ENCODE measurements at regions not wholly inside any gene's neighbourhood (a gene's known extent, or its start where the extent isn't known, plus 50 kb on each side); places are given as distances from the start of the nearest gene placed in this dataset.

DNA sequence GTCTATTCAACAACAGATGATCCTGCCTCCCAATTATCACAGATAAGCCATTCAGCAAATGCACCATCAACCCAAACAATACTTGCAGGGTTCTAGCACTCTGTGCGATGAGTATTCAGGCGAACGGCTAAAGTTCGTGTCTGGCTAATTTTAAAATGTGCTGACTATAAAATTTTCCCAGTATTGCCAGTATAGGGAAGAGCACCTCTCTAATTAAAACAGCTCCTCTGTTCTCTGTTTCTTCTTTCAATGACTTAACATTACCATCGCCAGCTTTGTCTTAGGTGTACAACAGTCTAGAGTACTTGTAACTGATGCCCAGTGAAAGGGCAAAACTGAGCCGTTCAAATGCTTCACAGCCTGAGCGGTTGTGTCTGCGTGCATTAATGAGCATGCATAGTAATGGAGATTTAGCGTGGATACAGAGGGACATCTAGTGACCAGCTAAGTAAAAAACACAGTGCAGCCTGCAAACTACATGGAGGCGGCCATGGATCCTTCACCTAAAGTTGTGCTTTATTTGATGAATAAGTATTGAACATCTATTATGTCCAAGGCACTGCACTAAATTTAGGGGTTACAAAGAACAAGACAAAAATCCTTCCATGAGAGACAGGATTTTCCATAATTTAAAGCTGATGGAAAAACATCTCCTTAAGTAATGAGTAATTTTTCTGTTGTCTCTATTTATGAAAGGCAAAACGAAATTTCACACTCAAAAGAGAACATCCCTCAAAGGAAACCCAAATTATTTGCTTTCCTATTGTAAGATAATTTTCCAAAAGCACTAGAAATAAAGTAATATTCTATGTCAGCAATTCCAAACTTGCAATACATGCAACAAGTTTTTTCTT is 120.0 kb downstream of the SETD4 start:
- TF ChIP-seq, protein P1, sequence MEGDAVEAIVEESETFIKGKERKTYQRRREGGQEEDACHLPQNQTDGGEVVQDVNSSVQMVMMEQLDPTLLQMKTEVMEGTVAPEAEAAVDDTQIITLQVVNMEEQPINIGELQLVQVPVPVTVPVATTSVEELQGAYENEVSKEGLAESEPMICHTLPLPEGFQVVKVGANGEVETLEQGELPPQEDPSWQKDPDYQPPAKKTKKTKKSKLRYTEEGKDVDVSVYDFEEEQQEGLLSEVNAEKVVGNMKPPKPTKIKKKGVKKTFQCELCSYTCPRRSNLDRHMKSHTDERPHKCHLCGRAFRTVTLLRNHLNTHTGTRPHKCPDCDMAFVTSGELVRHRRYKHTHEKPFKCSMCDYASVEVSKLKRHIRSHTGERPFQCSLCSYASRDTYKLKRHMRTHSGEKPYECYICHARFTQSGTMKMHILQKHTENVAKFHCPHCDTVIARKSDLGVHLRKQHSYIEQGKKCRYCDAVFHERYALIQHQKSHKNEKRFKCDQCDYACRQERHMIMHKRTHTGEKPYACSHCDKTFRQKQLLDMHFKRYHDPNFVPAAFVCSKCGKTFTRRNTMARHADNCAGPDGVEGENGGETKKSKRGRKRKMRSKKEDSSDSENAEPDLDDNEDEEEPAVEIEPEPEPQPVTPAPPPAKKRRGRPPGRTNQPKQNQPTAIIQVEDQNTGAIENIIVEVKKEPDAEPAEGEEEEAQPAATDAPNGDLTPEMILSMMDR (conservative IDR thresholded peaks at IDR 0.05; ENCODE audit: low read length), result peak; percentile 73
- no peak for TF ChIP-seq EZH2phosphoT487 (IDR thresholded peaks at IDR 0.05; ENCODE audit: borderline replicate concordance, low read depth, low read length)

Data from OCI-LY7 (cell line).